Astrocyte (in vitro differentiated cells and primary cell): ENCODE measurements at regions not wholly inside any gene's neighbourhood (a gene's known extent, or its start where the extent isn't known, plus 50 kb on each side); places are given as distances from the start of the nearest gene placed in this dataset.

ENCODE experiments used
- DNase-seq: peaks from one replicate; pipeline ENCODE4 v3.0.0-alpha.2; 2010; ENCODE audit warnings: low read depth
- FAIRE-seq: peaks from 2 replicates; lab custom pipeline; 2011; peaks lifted over from hg19 to GRCh38; lab: Jason Lieb, UNC
- H2AFZ ChIP-seq: 2 replicates; pipeline ENCODE4 v1.6.0; 2012; ENCODE audit warnings: low read depth, low read length, inconsistent platforms
- H3K27ac ChIP-seq: 2 replicates; pipeline ENCODE4 v1.5.1; 2011; ENCODE audit warnings: low read depth, low read length, inconsistent platforms
- H3K27me3 ChIP-seq: 2 replicates; pipeline ENCODE4 v1.6.0; 2011; ENCODE audit warnings: low read length, inconsistent platforms; ENCODE audit not compliant: insufficient read depth
- H3K36me3 ChIP-seq: 2 replicates; pipeline ENCODE4 v1.5.1; 2011; ENCODE audit warnings: low read length, inconsistent platforms; ENCODE audit not compliant: insufficient read depth
- H3K4me1 ChIP-seq: 2 replicates; pipeline ENCODE4 v1.5.1; 2011; ENCODE audit warnings: low read length, inconsistent platforms; ENCODE audit not compliant: insufficient read depth
- H3K4me2 ChIP-seq: 2 replicates; pipeline ENCODE4 v1.6.0; 2012; ENCODE audit warnings: low read length, inconsistent platforms
- H3K4me3 ChIP-seq: 2 replicates; pipeline ENCODE4 v1.5.1; 2011; ENCODE audit warnings: low read depth, mild to moderate bottlenecking, low read length, inconsistent platforms; ENCODE audit not compliant: insufficient read depth
- H3K79me2 ChIP-seq: 2 replicates; pipeline ENCODE4 v1.6.0; 2012; ENCODE audit warnings: mild to moderate bottlenecking, low read length, inconsistent platforms; ENCODE audit not compliant: insufficient read depth
- H3K9ac ChIP-seq: 2 replicates; pipeline ENCODE4 v1.6.0; 2012; ENCODE audit warnings: mild to moderate bottlenecking, low read length, inconsistent platforms
- H3K9me3 ChIP-seq: 2 replicates; pipeline ENCODE4 v1.5.1; 2012; ENCODE audit warnings: low read depth, mild to moderate bottlenecking, low read length, inconsistent platforms; ENCODE audit not compliant: insufficient read depth
- H4K20me1 ChIP-seq: 2 replicates; pipeline ENCODE4 v1.6.0; 2012; ENCODE audit warnings: low read length, inconsistent platforms; ENCODE audit not compliant: insufficient read depth
- H3K27ac Mint-ChIP-seq: one replicate; pipeline ENCODE4 v1.8.0; 2021; ENCODE audit warnings: mild to moderate bottlenecking, mixed read lengths; ENCODE audit not compliant: unreplicated experiment
- H3K27me3 Mint-ChIP-seq: one replicate; pipeline ENCODE4 v1.8.0; 2021; ENCODE audit warnings: low read depth, mixed read lengths; ENCODE audit not compliant: unreplicated experiment
- H3K36me3 Mint-ChIP-seq: one replicate; pipeline ENCODE4 v1.8.0; 2021; ENCODE audit warnings: low read depth, mixed read lengths; ENCODE audit not compliant: unreplicated experiment
- H3K4me1 Mint-ChIP-seq: one replicate; pipeline ENCODE4 v1.8.0; 2021; ENCODE audit warnings: low read depth, mixed read lengths; ENCODE audit not compliant: unreplicated experiment
- H3K4me3 Mint-ChIP-seq: one replicate; pipeline ENCODE4 v1.8.0; 2021; ENCODE audit warnings: mild to moderate bottlenecking, moderate library complexity, mixed read lengths; ENCODE audit not compliant: unreplicated experiment
- H3K9me3 Mint-ChIP-seq: one replicate; pipeline ENCODE4 v1.8.0; 2021; ENCODE audit warnings: mild to moderate bottlenecking, mixed read lengths; ENCODE audit not compliant: unreplicated experiment
- CTCF ChIP-seq: IDR thresholded peaks from 2 replicates; pipeline ENCODE4 v1.5.1; 2011; ENCODE audit warnings: low read depth, mild to moderate bottlenecking, inconsistent platforms, low read length, moderate library complexity; ENCODE audit not compliant: insufficient read depth
- EZH2 ChIP-seq: IDR thresholded peaks from 2 replicates; pipeline ENCODE4 v1.6.1; 2012; ENCODE audit warnings: mild to moderate bottlenecking, low read length, inconsistent platforms; ENCODE audit not compliant: insufficient read depth

GRCh38 chr18:28947900-28948299 lies 771.0 kb upstream of the CDH2 start:
- TF ChIP-seq CTCF = no peak
- Histone ChIP-seq H3K4me3 (no peak overlapping the region), H3K4me1 (no peaks in the 10 kb centered on the region), H3K27me3 (no peaks in the 10 kb centered on the region), H2AFZ (no peak overlapping the region), H3K79me2 (no peaks in the 10 kb centered on the region), H4K20me1 (no peaks in the 10 kb centered on the region), H3K4me2 (no peak overlapping the region), H3K9ac (no peak overlapping the region), H3K27ac (no peak overlapping the region), H3K9me3 (peaks cover 11% of the 10 kb centered on the region), H3K36me3 (no peaks in the 10 kb centered on the region)
- FAIRE-seq (no peak), DNase-seq (no peak)
- Mint-ChIP-seq H3K36me3 (no peaks in the 10 kb centered on the region), H3K4me3 (no peak overlapping the region), H3K27ac (no peak overlapping the region), H3K9me3 (peaks cover 7% of the 10 kb centered on the region), H3K27me3 (no peaks in the 10 kb centered on the region), H3K4me1 (no peaks in the 10 kb centered on the region)

GRCh38 chr18:28946471-28946870 lies 769.5 kb upstream of the CDH2 start:
- no peaks in the 10 kb centered on the region for H3K36me3 Mint-ChIP-seq
- Histone ChIP-seq H3K9ac (no peak overlapping the region), H3K27ac (no peak overlapping the region), H3K36me3 (no peaks in the 10 kb centered on the region), H3K27me3 (no peaks in the 10 kb centered on the region), H3K79me2 (no peaks in the 10 kb centered on the region), H3K4me2 (no peak overlapping the region), H3K9me3 (no peaks in the 10 kb centered on the region), H4K20me1 (no peaks in the 10 kb centered on the region), H3K4me3 (no peak overlapping the region), H3K4me1 (no peaks in the 10 kb centered on the region), H2AFZ (no peak overlapping the region)
- H3K27ac Mint-ChIP-seq = no peak overlapping the region
- H3K27me3 Mint-ChIP-seq = no peaks in the 10 kb centered on the region
- DNase-seq = no peak
- peaks cover 4% of the 10 kb centered on the region for H3K9me3 Mint-ChIP-seq
- H3K4me3 Mint-ChIP-seq = no peak overlapping the region
- TF ChIP-seq EZH2 = no peak
- TF ChIP-seq CTCF = no peak
- no peak for FAIRE-seq
- no peaks in the 10 kb centered on the region for H3K4me1 Mint-ChIP-seq

- Histone ChIP-seq H3K27ac (no peak overlapping the region), H2AFZ (no peak overlapping the region), H3K79me2 (no peaks in the 10 kb centered on the region), H3K4me2 (no peak overlapping the region), H3K9ac (no peak overlapping the region), H3K4me1 (no peaks in the 10 kb centered on the region), H4K20me1 (no peaks in the 10 kb centered on the region), H3K27me3 (no peaks in the 10 kb centered on the region), H3K36me3 (no peaks in the 10 kb centered on the region), H3K9me3 (no peaks in the 10 kb centered on the region), H3K4me3 (no peak overlapping the region)
- no peaks in the 10 kb centered on the region for H3K4me1 Mint-ChIP-seq
- no peak overlapping the region for H3K4me3 Mint-ChIP-seq
- DNase-seq (no peak), FAIRE-seq (no peak)
- H3K27ac Mint-ChIP-seq = no peak overlapping the region
- H3K27me3 Mint-ChIP-seq = no peaks in the 10 kb centered on the region
- TF ChIP-seq CTCF (no peak), EZH2 (no peak)
- peaks cover 3% of the 10 kb centered on the region for H3K9me3 Mint-ChIP-seq
- no peaks in the 10 kb centered on the region for H3K36me3 Mint-ChIP-seq
Measured at GRCh38 chr18:28922936-28923335, 746.0 kb upstream of the CDH2 start.
